ENCODE measurements at regions not wholly inside any gene's neighbourhood (a gene's known extent, or its start where the extent isn't known, plus 50 kb on each side); places are given as distances from the start of the nearest gene placed in this dataset.
"Not testable (repeated sequence)": the region's sequence is repeated elsewhere in the genome, so short reads cannot be mapped to it uniquely, and the experiment has no call there.

GRCh38 chrX:111041018-111041462 lies 55.0 kb upstream of the PAK3 start:
- no peak for DNase-seq

DNA sequence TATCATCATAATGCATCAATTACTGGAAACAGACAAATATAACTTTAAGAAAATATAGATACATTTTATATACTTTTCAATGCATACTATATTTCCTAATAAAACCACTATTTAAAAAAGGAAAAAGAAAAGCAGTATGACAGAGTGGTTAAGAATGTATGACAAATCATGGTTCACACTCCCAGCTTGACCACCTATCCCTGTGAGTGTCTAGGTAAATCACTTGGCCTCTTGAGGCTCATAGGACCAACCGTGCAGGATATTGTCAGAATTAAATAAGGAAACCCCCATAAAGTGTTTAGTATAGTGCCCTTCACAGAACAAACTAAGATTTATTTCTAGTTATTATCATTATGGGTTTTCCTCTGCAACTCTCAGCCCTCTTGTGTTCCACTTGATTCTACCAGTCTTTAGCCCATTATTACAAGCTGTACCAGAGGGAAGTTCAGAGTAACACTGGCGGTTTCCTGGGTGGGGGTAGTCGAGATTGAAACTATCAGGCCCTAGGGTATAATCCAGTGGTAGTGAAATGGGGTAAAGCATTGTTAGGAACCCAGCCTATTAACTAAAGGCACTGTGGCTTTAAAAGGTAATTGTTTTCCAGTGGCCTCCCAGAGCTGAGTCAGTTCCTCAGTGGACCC lies 55.5 kb upstream of the PAK3 start:
- DNase-seq, result no peak

DNA sequence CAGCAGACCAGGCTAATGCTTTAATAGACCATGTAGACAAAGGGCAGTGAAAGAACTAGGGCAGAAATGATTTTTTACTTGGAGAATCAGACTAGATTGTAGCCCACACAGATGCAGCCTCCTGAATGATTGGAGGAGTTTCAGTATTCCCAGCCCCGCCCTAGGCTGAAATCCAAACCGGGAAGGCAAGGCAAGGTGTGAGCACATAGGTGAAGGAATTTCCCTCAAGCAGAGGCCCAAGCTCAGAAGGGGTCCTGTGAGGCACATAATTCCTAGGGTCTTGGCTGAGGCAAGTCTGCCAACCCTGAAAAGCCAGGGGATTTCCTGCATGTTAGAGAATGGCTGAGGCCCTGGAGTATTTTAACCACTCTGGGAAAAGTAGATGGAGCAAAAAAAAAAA lies 56.4 kb upstream of the PAK3 start:
- no peak for DNase-seq

DNA sequence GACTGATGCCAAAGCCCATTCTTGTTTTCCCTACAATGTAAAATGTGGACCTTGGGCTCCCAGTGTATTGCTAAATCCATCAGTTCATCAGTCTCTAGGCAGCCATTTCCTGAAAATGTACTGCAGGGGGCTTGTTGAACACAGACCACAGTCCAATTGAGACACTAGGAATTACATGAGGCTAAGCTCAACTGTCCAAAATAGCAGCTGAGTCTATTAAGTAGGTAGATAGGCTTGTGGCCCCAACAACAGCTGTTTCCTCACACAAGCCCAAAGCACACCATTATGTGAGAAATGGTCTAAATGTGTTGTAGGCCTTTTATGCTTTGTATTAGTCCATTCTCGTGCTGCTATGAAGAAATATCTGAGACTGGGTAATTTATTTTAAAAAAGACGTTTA lies 60.0 kb upstream of the PAK3 start:
- no peak for DNase-seq

GRCh38 chrX:111035256-111035655 lies 60.7 kb upstream of the PAK3 start:
- DNase-seq, result no peak

GRCh38 chrX:111022998-111023397 lies 73.0 kb upstream of the PAK3 start:
- DNase-seq, result not testable (repeated sequence)

DNA sequence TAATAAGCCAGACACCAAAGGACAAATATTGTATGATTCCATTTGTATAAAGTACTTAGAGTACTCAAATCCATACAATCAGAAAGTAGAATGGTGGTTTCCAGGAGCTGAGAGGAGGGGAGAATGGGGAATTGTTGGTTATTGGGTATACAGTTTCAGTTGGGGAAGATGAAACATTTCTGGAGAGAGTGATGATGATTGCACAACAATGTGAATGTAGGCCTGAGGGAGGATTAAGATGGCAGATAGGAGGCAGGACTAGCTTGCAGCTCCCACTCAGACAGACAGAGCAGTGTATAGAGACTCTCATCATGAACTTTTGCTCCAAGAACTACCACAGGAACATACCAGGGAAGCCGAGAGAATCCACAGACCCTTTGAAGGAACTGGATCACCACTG lies 75.7 kb upstream of the PAK3 start:
- DNase-seq, result no peak

- DNase-seq, result no peak
Observed at GRCh38 chrX:111013778-111014455, 82.1 kb upstream of the PAK3 start.

GRCh38 chrX:111010111-111010510 lies 85.9 kb upstream of the PAK3 start:
- no peak for DNase-seq

DNA sequence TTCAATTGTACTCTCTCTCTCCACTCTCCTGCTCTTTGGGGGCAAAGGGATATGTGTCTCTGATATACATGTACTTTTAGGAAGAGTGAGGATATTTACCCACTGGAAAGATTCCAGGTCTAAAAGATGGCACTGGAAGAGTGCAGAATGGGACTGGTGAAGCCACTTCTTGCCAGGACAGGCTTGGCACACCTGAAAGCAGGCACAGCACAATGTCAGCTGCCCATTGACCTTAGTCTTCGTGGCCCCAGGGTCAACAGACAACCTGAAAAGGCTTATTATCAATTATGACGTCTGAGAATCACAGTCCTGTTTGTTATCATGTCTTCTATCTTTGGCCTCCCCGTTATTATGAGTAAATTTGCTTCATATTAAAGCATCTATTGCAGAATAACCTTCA lies 86.7 kb upstream of the PAK3 start:
- no peak for DNase-seq

- no peak for DNase-seq
Observed at GRCh38 chrX:111008126-111008525, 87.9 kb upstream of the PAK3 start.

DNA sequence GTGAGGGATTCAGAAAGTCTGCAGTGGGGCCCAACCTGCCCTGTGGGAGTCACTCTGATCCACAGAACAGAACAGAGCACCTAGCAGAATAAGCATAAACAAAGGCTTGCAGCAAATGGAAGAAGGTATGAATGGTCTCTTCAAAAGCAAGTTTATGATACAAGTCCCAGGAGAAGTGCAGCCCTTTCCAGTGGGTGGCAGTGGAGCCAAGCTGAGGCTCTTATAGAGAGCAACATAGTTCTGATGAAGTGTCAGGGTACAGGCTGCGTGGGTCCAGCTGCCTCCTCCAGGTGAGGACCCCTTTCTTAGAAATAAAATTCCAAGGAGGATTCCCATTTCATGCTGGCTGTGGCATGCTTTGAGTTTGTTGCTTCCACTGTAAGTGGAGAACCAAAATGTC lies 88.8 kb upstream of the PAK3 start:
- no peak for DNase-seq

DNA sequence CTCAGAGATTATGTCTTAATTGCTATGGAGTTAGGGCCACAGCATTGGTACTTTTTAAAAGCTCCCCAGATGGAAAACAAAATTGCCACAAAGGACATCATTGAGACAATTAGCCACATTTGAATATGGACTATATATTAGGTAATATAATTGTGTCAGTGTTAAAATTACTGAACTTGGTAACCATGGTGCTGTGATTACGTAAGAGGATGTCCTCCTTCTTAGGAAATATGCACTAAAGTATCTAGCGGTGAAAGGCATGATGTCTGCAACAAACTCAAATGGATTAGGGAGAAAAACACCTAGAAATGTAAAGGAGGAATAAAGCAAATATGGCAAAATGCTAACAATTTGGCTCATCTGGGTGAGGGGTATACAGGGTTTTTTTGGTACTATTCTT lies 89.9 kb upstream of the PAK3 start:
- no peak for DNase-seq

DNA sequence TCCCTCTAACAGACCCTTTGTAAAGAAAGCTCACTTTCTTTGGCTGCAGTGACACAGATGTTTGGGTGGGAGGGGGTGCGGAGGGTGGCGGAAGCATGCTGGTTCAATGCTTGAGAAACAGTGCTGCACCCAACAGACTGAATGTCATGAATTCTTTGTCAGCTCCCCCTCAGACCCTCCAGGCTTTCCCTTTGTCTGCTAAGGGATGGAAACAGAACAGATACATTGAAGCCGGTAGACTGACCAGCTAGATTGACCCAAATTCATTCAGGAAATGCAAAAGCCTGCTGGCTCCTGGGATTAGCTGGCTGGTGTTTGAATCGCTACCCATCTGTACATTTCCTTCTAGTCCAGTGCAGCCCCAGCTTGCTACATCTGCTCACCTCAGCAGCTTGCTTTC lies 90.8 kb upstream of the PAK3 start:
- DNase-seq, result no peak

GRCh38 chrX:111003118-111003517 lies 92.9 kb upstream of the PAK3 start:
- no peak for DNase-seq

- DNase-seq, result peak; percentile 23
Observed at GRCh38 chrX:110992611-110993010, 103.4 kb upstream of the PAK3 start.

DNA sequence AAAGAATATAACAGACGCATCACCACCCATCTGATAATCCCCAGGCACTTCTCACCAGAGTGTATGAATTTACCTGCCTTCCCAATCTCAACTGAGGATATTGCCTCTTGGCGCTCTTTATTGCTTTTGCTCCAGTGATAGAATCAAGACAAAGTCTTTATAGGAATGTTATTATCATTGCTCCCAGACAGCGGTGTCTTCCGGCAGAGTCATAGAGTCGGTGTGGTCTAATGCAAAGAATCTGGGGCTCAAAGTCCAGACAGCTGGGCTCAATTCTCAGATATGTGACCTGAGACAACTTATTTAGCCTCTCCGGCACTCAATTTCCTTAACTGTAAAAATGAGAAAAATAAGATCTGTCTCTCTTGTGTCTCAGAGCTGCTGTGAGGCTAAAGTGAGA lies 106.1 kb upstream of the PAK3 start:
- no peak for DNase-seq

GRCh38 chrX:110989447-110989846 lies 106.5 kb upstream of the PAK3 start:
- no peak for DNase-seq

- DNase-seq, result no peak
Observed at GRCh38 chrX:110987292-110987691, 108.7 kb upstream of the PAK3 start.

DNA sequence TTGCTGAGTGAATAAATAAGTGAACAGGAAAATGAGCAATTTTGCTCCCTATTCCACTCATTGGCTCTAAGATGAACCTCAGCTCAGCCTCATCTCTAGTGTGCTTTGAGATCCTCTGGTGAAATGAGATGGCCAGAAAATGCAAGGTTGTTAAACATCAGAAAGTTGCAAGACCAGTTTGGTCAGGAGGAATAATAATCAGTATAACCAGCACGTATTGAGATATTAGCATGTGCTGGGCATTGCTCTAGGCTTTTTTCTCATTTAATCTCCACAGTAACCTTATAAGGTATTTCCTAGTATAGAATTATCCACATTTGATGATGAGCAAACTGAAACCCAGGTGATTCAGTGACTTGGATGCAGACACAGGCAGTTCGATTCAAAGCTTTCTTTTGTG lies 110.5 kb upstream of the PAK3 start:
- DNase-seq, result no peak

GRCh38 chrX:110983024-110983423 lies 113.0 kb upstream of the PAK3 start:
- no peak for DNase-seq

- DNase-seq, result no peak
Observed at GRCh38 chrX:110966839-110967238, 129.2 kb upstream of the PAK3 start.

DNA sequence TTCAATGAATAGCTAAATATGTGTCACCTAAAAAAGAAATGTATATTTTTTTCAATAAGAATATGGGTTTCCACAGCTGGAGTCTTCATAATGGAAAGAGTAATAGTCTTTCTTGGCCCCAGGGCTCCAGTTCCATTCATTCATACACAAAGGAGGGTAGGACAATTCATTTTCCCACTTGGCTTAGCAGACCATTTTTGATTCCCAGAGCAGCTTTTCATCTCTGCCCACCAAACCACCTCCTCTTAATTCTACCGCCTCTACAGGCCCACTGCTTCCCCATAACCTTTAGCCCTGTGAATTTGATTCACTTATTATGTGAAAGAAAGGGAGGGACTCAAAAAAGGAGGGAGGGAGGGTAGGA lies 129.9 kb upstream of the PAK3 start:
- no peak for DNase-seq

- no peak for DNase-seq
Observed at GRCh38 chrX:110965409-110966090, 130.4 kb upstream of the PAK3 start.

DNA sequence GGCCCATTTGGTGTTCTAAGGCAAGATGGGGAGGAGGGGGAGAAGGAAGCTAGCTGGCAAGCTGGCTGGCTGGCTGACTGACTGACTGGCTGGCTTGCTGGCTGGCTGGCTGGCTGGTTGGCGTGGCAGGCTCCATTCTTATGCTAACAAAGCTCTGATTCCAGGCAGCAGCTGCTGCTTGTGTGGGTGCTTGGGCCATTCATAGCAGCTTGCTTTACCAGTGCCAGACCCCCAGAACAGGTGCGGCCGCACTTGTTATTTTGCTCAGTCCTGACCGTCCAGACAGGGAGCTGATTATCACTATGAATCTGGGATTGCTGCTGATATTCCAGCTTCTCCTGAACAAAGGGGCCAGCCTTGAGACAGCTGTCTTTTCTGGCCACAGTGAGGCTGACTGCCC lies 131.2 kb upstream of the PAK3 start:
- no peak for DNase-seq
